Parathyroid adenoma (tissue), 2 donors: ENCODE measurements at regions not wholly inside any gene's neighbourhood (a gene's known extent, or its start where the extent isn't known, plus 50 kb on each side); places are given as distances from the start of the nearest gene placed in this dataset.

Experiments
- H2AFZ ChIP-seq: fragments of 300-600 bp; sonication (generic); one replicate; pipeline ENCODE4 v1.7.0; 2017; ENCODE audit warnings: antibody characterized with exemption, mild to moderate bottlenecking
- H3K27ac ChIP-seq: fragments of 300-600 bp; sonication (generic); one replicate; pipeline ENCODE4 v1.7.0; 2017
- H3K27me3 ChIP-seq: fragments of 300-600 bp; sonication (generic); one replicate; pipeline ENCODE4 v1.7.0; 2017; ENCODE audit warnings: low read length; ENCODE audit not compliant: control insufficient read depth, insufficient read depth
- H3K36me3 ChIP-seq: fragments of 300-600 bp; sonication (generic); one replicate; pipeline ENCODE4 v1.7.0; 2017; ENCODE audit warnings: low read length; ENCODE audit not compliant: control insufficient read depth, insufficient read depth
- H3K4me1 ChIP-seq: fragments of 300-600 bp; sonication (generic); one replicate; pipeline ENCODE4 v1.7.0; 2017; ENCODE audit warnings: control low read depth
- H3K4me2 ChIP-seq: fragments of 300-600 bp; sonication (generic); one replicate; pipeline ENCODE4 v1.7.0; 2017; ENCODE audit warnings: low read length
- H3K4me3 ChIP-seq: fragments of 300-600 bp; sonication (generic); one replicate; pipeline ENCODE4 v1.7.0; 2017; ENCODE audit warnings: low read depth, low read length
- H3K79me2 ChIP-seq: fragments of 300-600 bp; sonication (generic); one replicate; pipeline ENCODE4 v1.7.0; 2017; ENCODE audit warnings: control low read depth
- H3K9ac ChIP-seq: fragments of 300-600 bp; sonication (generic); one replicate; pipeline ENCODE4 v1.7.0; 2017; ENCODE audit warnings: mild to moderate bottlenecking
- H3K9me3 ChIP-seq: fragments of 300-600 bp; sonication (generic); one replicate; pipeline ENCODE4 v1.7.0; 2017; ENCODE audit warnings: low read length; ENCODE audit not compliant: control insufficient read depth
- TF ChIP-seq, protein P1 (sequence below): fragments of 300-600 bp; sonication (generic); IDR thresholded peaks from one replicate; pipeline ENCODE4 v1.7.0; 2017; ENCODE audit warnings: antibody characterized with exemption, mild to moderate bottlenecking
- donor health status: primary hyperparathyroidism.

DNA sequence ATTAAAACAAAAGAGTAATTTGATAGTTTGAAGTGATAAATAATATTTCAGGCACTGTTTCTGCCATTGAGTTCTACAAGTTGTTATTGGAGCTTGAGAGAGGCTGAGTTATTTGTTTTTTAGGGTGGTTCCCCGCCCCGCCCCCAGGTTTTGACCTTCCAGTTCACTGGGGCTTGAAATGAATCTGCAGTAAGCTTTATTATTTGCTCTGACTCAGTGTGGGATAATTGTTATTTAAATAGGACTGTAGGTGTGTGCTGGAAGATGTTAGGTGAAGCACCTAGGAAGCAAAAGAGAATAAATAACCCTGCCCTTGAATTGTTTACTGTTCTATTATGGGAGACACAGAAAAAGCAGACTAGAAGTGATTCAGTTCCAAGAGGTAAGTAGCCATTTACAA lies 81.2 kb upstream of the KCNIP4 start:
- Histone ChIP-seq H3K4me3 (no peak overlapping the region), H3K36me3 (no peaks in the 10 kb centered on the region), H3K4me2 (no peak overlapping the region), H2AFZ (no peak overlapping the region), H3K79me2 (no peaks in the 10 kb centered on the region), H3K4me1 (no peaks in the 10 kb centered on the region), H3K27me3 (no peaks in the 10 kb centered on the region), H3K27ac (no peak overlapping the region), H3K9ac (no peak overlapping the region), H3K9me3 (no peaks in the 10 kb centered on the region)
- TF ChIP-seq, protein P1, sequence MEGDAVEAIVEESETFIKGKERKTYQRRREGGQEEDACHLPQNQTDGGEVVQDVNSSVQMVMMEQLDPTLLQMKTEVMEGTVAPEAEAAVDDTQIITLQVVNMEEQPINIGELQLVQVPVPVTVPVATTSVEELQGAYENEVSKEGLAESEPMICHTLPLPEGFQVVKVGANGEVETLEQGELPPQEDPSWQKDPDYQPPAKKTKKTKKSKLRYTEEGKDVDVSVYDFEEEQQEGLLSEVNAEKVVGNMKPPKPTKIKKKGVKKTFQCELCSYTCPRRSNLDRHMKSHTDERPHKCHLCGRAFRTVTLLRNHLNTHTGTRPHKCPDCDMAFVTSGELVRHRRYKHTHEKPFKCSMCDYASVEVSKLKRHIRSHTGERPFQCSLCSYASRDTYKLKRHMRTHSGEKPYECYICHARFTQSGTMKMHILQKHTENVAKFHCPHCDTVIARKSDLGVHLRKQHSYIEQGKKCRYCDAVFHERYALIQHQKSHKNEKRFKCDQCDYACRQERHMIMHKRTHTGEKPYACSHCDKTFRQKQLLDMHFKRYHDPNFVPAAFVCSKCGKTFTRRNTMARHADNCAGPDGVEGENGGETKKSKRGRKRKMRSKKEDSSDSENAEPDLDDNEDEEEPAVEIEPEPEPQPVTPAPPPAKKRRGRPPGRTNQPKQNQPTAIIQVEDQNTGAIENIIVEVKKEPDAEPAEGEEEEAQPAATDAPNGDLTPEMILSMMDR: no peak

DNA sequence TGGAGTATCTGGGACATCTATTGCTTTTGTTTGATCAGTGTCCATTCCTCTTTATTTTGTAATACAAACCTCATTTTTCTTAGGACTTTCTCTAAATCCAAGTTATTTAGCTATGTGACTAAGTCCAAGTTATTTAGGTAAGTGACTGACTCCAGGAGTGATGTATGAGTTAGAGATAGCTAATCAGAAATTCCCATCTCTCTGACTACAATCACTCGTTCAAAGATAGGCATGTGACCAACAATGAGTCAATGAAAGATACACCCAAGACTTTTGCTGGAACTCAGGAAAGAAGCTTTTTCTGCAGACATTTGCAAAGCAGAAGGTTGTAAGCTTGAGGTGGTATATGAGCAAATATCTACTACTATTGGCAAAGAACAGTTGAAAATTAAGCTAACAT lies 72.5 kb upstream of the KCNIP4 start:
- no peak overlapping the region for H3K27ac ChIP-seq
- H3K4me1 ChIP-seq: no peaks in the 10 kb centered on the region
- H3K9me3 ChIP-seq: no peaks in the 10 kb centered on the region
- no peak overlapping the region for H3K4me3 ChIP-seq
- H2AFZ ChIP-seq: no peak overlapping the region
- TF ChIP-seq, protein P1: no peak
- no peaks in the 10 kb centered on the region for H3K36me3 ChIP-seq
- H3K4me2 ChIP-seq: no peak overlapping the region
- no peaks in the 10 kb centered on the region for H3K27me3 ChIP-seq
- H3K9ac ChIP-seq: no peak overlapping the region
- no peaks in the 10 kb centered on the region for H3K79me2 ChIP-seq

DNA sequence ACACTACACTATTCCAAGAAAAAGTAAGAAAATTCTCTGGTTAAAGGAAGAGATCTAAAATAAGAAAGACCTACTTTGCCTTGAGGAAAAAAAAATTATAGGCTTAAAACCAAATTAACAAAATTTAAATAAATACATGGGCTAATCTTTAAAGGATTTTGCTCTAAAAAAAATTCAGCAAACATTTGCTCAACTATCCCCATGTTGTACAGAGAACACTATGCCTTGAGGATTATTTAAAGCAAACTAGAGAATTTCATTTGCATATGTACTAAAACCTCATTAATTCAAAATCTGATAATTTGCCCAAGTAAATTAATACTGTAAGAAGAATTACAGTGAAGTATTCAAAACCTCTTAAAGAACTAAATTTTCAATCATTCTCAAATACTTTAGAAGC lies 71.6 kb upstream of the KCNIP4 start:
- Histone ChIP-seq H3K27me3 (no peaks in the 10 kb centered on the region), H3K4me3 (no peak overlapping the region), H3K9me3 (no peaks in the 10 kb centered on the region), H3K36me3 (no peaks in the 10 kb centered on the region), H3K79me2 (no peaks in the 10 kb centered on the region), H3K4me1 (no peaks in the 10 kb centered on the region), H2AFZ (no peak overlapping the region), H3K4me2 (no peak overlapping the region), H3K9ac (no peak overlapping the region), H3K27ac (no peak overlapping the region)
- TF ChIP-seq, protein P1: no peak

DNA sequence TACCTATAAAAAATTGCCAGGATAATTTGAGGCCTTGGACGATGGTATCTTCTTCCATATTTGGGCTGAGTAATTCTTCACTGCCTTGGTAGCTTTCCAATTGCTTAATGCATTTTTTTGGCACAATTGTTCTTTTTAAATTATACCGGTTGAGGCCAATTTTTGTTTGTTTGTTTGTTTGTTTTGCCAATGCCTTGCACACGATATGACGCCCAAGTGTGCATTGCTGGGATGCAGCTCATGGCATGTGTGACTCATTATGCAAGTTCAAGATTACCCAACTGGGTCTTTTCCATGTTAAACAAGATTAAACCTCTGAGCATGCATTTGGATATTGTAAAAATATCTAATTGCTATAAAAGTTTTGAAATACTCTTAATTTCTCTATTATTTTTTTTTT lies 71.1 kb upstream of the KCNIP4 start:
- Histone ChIP-seq H3K27me3 (no peaks in the 10 kb centered on the region), H3K27ac (no peak overlapping the region), H3K9me3 (no peaks in the 10 kb centered on the region), H3K36me3 (no peaks in the 10 kb centered on the region), H3K4me3 (no peak overlapping the region), H3K9ac (no peak overlapping the region), H2AFZ (no peak overlapping the region), H3K79me2 (no peaks in the 10 kb centered on the region), H3K4me1 (no peaks in the 10 kb centered on the region), H3K4me2 (no peak overlapping the region)
- TF ChIP-seq, protein P1: no peak

DNA sequence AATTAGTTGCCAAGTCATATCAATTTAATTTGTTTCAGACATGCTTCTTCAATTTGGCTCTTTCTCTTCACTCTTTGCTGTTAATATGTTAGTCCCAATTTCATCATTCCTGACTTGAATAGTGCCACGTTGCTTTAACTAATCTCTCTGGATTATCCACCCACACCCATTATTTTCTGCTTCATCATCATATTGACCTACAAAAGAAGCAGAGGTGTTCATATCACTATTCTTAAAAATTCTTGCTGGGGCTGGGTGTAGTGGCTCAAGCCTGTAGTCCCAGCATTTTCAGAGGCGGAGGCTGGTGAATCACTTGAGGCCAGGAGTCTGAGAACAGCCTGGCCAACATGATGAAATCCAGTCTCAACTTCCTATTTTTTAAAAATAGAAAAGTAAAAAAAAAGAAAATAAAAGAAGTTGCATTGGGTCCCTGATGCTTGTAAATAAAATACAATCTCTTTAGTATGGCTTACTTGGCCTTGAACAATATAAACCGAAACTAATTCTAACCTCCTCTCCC lies 65.7 kb upstream of the KCNIP4 start:
- Histone ChIP-seq H3K9me3 (no peaks in the 10 kb centered on the region), H3K4me2 (no peak overlapping the region), H3K4me1 (no peaks in the 10 kb centered on the region), H3K27ac (no peak overlapping the region), H3K36me3 (no peaks in the 10 kb centered on the region), H2AFZ (no peak overlapping the region), H3K79me2 (no peaks in the 10 kb centered on the region), H3K27me3 (no peaks in the 10 kb centered on the region), H3K9ac (no peak overlapping the region), H3K4me3 (no peak overlapping the region)
- TF ChIP-seq, protein P1: no peak
